HAP-1 (cell line): ENCODE measurements at regions not wholly inside any gene's neighbourhood (a gene's known extent, or its start where the extent isn't known, plus 50 kb on each side); places are given as distances from the start of the nearest gene placed in this dataset.

Experiments used
- DNase-seq, 2 experiments: peaks; one replicate each; pipeline ENCODE4 v3.0.0-alpha.2; 2016 to 2020; ENCODE audit warnings: low spot score in 2 of 2
- H3K27me3 ChIP-seq: fragments of 250-450 bp; sonication (Bioruptor Pico); 2 replicates; pipeline ENCODE4 v1.5.1; 2020; ENCODE audit warnings: low read depth, mild to moderate bottlenecking, moderate library complexity
- H3K36me3 ChIP-seq: fragments of 250-450 bp; sonication (Bioruptor Pico); replicated peaks from 2 replicates; pipeline ENCODE4 v1.5.1; 2020; ENCODE audit warnings: mild to moderate bottlenecking
- H3K4me1 ChIP-seq: fragments of 250-450 bp; sonication (Bioruptor Pico); 2 replicates; pipeline ENCODE4 v1.5.1; 2020; ENCODE audit warnings: mild to moderate bottlenecking
- H3K4me3 ChIP-seq: fragments of 250-450 bp; sonication (Bioruptor Pico); 2 replicates; pipeline ENCODE4 v1.5.1; 2020; ENCODE audit warnings: mild to moderate bottlenecking, moderate library complexity
- H3K9me3 ChIP-seq: fragments of 250-450 bp; sonication (Bioruptor Pico); 2 replicates; pipeline ENCODE4 v1.5.1; 2020; ENCODE audit warnings: mild to moderate bottlenecking, moderate library complexity
- in situ Hi-C: fragments of 300-500 bp; cut with MboI; formaldehyde crosslinking; loops from 3 replicates; pipeline ENCODE4 v1.14.3; 2020; ENCODE audit warnings: low sequenced_read_pairs, inconsistent platforms, mixed read lengths

DNA sequence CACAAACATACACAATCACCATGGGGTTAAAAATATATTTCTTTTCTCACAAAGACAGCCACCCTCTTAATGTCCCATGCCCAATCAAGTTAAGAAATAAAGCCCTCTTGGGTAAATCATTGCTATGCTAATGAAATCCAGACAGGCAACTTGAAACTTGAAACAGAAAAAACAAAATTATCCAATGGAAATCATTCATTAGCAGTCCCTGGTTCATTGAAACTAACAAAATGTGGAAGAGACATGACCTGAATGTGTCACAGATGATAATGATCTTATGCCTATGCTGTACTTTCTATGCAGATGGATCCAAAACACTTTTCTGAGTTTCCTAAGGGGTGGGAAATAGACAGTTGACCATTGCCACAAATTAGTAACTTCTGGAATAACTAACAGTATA is 983.7 kb downstream of the MCTP2 start:
- in situ Hi-C loops = no loop called here
- no peaks in the 10 kb centered on the region for H3K36me3 ChIP-seq
- no peaks in the 10 kb centered on the region for H3K9me3 ChIP-seq
- H3K27me3 ChIP-seq = no peaks in the 10 kb centered on the region
- no peak overlapping the region for H3K4me3 ChIP-seq
- DNase-seq = no peak
- no peaks in the 10 kb centered on the region for H3K4me1 ChIP-seq

DNA sequence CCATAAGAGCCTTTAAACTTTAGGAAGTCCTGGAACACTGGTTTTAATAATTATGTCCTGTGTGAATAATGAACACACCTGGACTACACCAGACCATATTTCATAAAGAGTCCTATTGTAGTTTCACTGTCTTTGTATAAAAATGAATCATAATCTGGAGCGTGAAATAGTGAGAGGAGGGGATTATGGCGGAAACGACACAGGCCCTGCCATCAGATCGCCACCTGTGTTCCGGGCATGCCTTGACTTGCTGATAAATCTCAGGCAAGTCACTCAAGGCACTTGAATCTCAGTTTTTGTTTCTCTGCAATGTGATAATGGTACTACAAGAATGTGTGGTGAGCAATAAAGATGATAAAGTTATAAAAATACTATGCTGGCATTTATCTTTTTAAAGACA is 995.5 kb downstream of the MCTP2 start:
- H3K9me3 ChIP-seq = no peaks in the 10 kb centered on the region
- H3K27me3 ChIP-seq = no peaks in the 10 kb centered on the region
- no peaks in the 10 kb centered on the region for H3K4me1 ChIP-seq
- in situ Hi-C loops = no loop called here
- H3K36me3 ChIP-seq = no peaks in the 10 kb centered on the region
- peak in 1 of 2 experiments; percentile 8 for DNase-seq
- H3K4me3 ChIP-seq = no peak overlapping the region

- DNase-seq = no peak
- no peak overlapping the region for H3K4me3 ChIP-seq
- H3K9me3 ChIP-seq = no peaks in the 10 kb centered on the region
- in situ Hi-C loops = no loop called here
- H3K27me3 ChIP-seq = no peaks in the 10 kb centered on the region
- no peaks in the 10 kb centered on the region for H3K4me1 ChIP-seq
- H3K36me3 ChIP-seq = no peaks in the 10 kb centered on the region
These were observed 995.9 kb downstream of the MCTP2 start for GRCh38 chr15:95227235-95227634.

GRCh38 chr15:95228856-95229555 is 997.6 kb downstream of the MCTP2 start:
- Histone ChIP-seq H3K4me1 (no peaks in the 10 kb centered on the region), H3K4me3 (no peak overlapping the region), H3K27me3 (no peaks in the 10 kb centered on the region), H3K36me3 (no peaks in the 10 kb centered on the region), H3K9me3 (no peaks in the 10 kb centered on the region)
- in situ Hi-C loops = no loop called here
- DNase-seq = no peak

DNA sequence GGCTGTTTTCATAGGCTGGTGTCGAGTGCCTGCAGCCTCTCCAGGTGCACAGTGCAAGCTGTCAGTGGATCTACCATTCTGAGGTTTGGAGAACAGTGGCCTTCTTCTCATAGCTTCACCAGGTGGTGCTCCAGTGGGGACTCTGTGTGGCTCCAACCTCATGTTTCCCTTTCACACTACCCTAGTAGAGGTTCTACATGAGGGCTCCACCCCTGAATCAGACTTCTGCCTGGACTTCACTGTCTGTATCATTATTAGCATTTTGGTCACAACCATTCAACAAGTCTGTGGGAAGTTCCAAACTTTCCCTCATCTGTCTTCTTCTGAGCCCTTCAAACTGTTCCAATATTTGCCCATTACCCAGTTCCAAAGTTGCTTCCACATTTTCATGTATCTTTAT is 1003.7 kb downstream of the MCTP2 start:
- no peaks in the 10 kb centered on the region for H3K27me3 ChIP-seq
- H3K4me3 ChIP-seq = no peak overlapping the region
- H3K36me3 ChIP-seq = no peaks in the 10 kb centered on the region
- H3K9me3 ChIP-seq = no peaks in the 10 kb centered on the region
- in situ Hi-C loops = no loop called here
- DNase-seq = no peak
- no peaks in the 10 kb centered on the region for H3K4me1 ChIP-seq

DNA sequence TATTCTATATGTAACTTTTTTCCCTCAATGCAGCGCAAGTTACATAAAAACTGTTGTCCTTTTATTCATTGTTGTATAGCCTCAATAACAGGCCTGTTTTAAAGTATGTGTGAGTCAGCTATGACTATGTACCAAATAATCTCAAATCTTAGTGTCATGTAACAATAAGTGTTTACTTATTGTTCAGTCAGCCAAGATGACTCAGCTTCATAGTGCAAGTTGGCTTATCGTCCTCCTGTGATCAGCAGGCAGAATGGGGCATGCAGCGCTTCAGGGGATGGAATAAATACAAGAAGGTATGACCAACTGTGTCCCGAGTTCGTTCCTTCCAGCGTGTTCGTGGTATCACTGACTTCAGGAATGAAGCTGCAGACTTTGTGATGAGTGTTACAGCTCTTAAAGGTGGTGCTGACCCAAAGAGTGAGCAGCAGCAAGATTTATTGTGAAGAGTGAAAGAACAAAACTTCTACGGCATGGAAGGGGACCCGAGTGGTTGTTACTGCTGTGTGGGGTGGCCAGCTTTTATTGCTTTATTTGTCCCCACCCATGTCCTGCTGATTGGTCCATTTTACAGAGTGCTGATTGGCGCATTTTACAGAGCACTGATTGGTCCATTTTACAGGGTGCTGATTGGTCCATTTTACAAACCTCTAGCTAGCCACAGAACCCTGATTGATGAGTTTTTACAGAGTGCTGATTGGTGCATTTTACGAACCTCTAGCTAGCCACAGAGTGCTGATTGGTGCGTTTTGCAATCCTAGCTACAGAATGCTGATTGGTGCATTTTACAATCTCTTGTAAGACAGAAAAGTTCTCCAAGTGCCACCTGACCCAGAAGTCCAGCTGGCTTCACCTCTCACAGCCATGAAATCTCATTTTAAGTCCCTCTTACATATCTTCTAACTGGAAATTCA is 1016.0 kb downstream of the MCTP2 start:
- in situ Hi-C loops = no loop called here
- Histone ChIP-seq H3K36me3 (no peaks in the 10 kb centered on the region), H3K27me3 (no peaks in the 10 kb centered on the region), H3K4me3 (no peak overlapping the region), H3K4me1 (no peaks in the 10 kb centered on the region), H3K9me3 (no peaks in the 10 kb centered on the region)
- no peak for DNase-seq

DNA sequence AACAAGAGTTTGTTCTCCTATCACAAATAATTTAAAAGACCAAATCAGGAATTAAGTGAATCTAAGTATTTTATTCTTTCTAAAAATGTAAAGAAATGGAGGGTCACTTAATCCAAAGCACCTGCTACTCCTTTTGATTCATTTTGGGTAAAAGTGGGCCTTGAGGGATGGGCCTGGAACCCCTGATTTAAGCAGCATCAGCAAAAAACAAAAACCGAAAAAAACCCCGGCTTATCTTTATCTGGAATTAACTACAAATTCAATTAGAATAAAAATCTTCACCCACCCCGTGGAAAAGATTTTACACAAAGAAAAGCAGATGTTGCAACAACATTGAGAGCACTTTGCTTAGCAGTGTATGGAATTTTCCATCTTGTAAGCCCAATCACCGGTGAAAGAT is 1018.2 kb downstream of the MCTP2 start:
- Histone ChIP-seq H3K4me1 (no peaks in the 10 kb centered on the region), H3K9me3 (no peaks in the 10 kb centered on the region), H3K4me3 (no peak overlapping the region), H3K36me3 (no peaks in the 10 kb centered on the region), H3K27me3 (no peaks in the 10 kb centered on the region)
- in situ Hi-C loops = no loop called here
- no peak for DNase-seq

DNA sequence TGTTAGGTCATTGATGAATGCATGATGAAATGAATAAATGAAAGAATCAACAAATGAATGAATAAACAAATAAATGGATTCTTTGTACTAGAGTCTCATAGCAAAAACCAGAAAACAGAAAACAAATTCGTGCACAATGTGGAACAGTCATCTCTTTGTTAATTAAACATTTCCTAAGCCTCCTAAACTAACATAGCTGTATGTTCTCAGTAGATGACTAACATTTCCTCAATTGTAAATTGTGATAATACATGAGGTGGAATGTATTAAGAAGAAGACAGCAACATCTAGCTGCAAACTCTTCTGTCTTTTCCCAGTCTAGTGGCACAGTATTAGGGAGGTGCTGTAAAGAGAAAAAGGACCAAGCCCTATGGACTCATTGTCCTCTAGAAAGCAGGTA is 1021.0 kb downstream of the MCTP2 start:
- DNase-seq = no peak
- Histone ChIP-seq H3K27me3 (no peaks in the 10 kb centered on the region), H3K36me3 (no peaks in the 10 kb centered on the region), H3K9me3 (no peaks in the 10 kb centered on the region), H3K4me3 (no peak overlapping the region), H3K4me1 (no peaks in the 10 kb centered on the region)
- in situ Hi-C loops = loop anchor here (25.0 kb wide), 1 partner anchor 1085 kb away; the partner anchor contains the start of gene NR2F2

DNA sequence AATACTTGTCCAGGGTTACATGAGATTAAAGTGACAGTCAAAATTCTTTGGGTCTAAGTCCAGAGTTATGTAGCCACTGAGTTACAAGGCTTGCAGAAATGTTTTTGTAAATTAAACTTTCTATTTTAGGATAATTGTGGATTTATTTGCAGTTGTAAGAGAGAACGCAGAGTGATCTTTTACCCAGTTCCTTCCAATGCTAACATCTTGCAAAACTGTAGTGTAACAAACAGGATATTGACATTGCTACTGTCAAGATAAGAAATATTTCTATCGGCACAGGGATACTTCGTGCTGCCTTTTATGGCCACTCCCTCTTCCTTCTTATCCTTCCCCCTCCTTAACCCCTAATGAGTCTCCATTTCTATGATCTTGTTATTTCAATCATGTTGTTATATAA is 1022.9 kb downstream of the MCTP2 start:
- H3K4me3 ChIP-seq = no peak overlapping the region
- no peaks in the 10 kb centered on the region for H3K9me3 ChIP-seq
- no peaks in the 10 kb centered on the region for H3K27me3 ChIP-seq
- in situ Hi-C loops = loop anchor here (25.0 kb wide), 1 partner anchor 1083 kb away; the partner anchor contains the start of gene NR2F2
- H3K4me1 ChIP-seq = no peaks in the 10 kb centered on the region
- no peaks in the 10 kb centered on the region for H3K36me3 ChIP-seq
- no peak for DNase-seq

GRCh38 chr15:95259513-95259912 is 1028.2 kb downstream of the MCTP2 start:
- Histone ChIP-seq H3K9me3 (no peaks in the 10 kb centered on the region), H3K4me3 (no peak overlapping the region), H3K27me3 (0 out of 2 replicates have a peak, but pooled peaks cover 3% of the 10 kb centered on the region), H3K36me3 (no peaks in the 10 kb centered on the region), H3K4me1 (no peaks in the 10 kb centered on the region)
- DNase-seq = peak; percentile 68 to 73
- in situ Hi-C loops = loop anchor here (25.0 kb wide), 1 partner anchor 1078 kb away; the partner anchor contains the start of gene NR2F2

- no peaks in the 10 kb centered on the region for H3K36me3 ChIP-seq
- DNase-seq = no peak
- in situ Hi-C loops = loop anchor here (25.0 kb wide), 1 partner anchor 1077 kb away; the partner anchor contains the start of gene NR2F2
These were observed 1028.6 kb downstream of the MCTP2 start for GRCh38 chr15:95259965-95260364.

GRCh38 chr15:95260856-95261255 is 1029.5 kb downstream of the MCTP2 start:
- in situ Hi-C loops = loop anchor here (25.0 kb wide), 1 partner anchor 1076 kb away; the partner anchor contains the start of gene NR2F2
- Histone ChIP-seq H3K9me3 (no peaks in the 10 kb centered on the region), H3K4me1 (no peaks in the 10 kb centered on the region), H3K36me3 (no peaks in the 10 kb centered on the region), H3K27me3 (0 out of 2 replicates have a peak, but pooled peaks cover 3% of the 10 kb centered on the region), H3K4me3 (no peak overlapping the region)
- DNase-seq = no peak

More at GRCh38 chr15:95259965-95260364, 1028.6 kb downstream of the MCTP2 start:
- no peak overlapping the region for H3K4me3 ChIP-seq
- no peaks in the 10 kb centered on the region for H3K9me3 ChIP-seq
- no peaks in the 10 kb centered on the region for H3K4me1 ChIP-seq
- 0 out of 2 replicates have a peak, but pooled peaks cover 3% of the 10 kb centered on the region for H3K27me3 ChIP-seq

DNA sequence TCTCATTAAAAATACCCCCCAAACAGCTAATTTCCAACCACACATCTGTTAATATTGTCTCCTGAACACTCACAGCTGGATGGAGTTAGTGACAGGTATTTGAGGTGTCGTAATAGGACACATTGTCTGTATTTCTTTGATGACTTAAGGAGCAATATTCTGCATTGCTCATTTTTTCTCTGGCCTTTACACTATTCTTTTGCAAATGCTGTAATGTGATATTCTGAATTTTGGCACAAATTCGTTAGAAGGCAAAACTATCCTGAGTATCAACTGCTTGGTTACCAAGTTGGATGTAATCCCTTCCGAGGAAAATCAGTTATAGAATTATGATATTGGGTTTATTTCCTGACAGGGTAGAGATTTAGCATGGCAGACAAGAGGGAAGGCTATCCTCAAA is 1030.2 kb downstream of the MCTP2 start:
- no peaks in the 10 kb centered on the region for H3K9me3 ChIP-seq
- H3K4me3 ChIP-seq = no peak overlapping the region
- H3K4me1 ChIP-seq = no peaks in the 10 kb centered on the region
- no peak for DNase-seq
- in situ Hi-C loops = loop anchor here (25.0 kb wide), 1 partner anchor 1076 kb away; the partner anchor contains the start of gene NR2F2
- no peaks in the 10 kb centered on the region for H3K36me3 ChIP-seq
- H3K27me3 ChIP-seq = 0 out of 2 replicates have a peak, but pooled peaks cover 3% of the 10 kb centered on the region
